NCI-H2227 (cell line): ENCODE measurements at regions not wholly inside any gene's neighbourhood (a gene's known extent, or its start where the extent isn't known, plus 50 kb on each side); places are given as distances from the start of the nearest gene placed in this dataset.
A peak's percentile ranks its signal among the peaks of the same experiment; 100 is the strongest.
"Not testable (repeated sequence)": the region's sequence is repeated elsewhere in the genome, so short reads cannot be mapped to it uniquely, and the experiment has no call there.

Experiments
- DNase-seq: peaks from one replicate; lab custom pipeline; 2025; ENCODE audit not compliant: unreplicated experiment; lab: John Stamatoyannopoulos, UW

DNA sequence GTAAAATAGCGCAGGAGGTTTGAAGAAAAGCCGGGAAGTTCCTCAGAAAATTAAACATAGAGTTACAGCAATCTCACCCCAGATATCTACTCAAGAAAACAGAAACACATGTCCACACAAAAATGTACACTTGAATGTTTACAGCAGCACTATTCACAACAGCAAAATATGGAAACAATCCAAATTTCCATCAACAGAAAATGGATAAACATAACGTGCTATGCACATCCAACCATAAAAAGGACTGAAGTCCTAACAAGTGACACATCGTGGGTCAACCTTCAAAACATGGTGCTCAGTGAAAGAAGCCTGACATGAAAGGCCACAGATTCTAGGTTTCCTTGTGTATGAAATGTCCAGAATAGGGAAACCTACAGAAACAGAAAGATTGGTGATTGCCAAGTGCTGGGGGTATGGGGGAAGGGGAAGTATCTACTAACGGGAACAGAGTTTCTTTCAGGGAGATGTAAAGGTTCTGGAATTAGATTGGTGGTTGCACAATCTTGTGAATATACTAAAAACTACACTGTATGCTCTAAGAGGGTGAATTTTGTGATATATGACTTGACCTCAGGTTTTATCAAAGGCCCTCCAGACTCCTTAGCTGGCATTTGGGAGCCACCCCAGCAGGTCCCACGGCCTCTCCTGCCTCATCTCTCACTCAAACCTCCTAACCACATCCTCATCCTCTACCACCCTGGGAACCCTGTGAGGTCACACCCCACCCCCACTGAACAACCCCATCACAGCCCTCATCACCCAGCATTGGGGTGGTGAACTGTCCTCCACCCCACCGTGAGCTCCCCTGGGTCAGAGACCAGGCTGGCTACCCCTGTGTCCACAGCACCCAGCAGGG lies 69.2 kb upstream of the PRR5 start:
- DNase-seq = no peak

- no peak for DNase-seq
These were observed 71.2 kb upstream of the PRR5 start for GRCh38 chr22:44630826-44631225.

- DNase-seq = no peak
These were observed 73.2 kb upstream of the PRR5 start for GRCh38 chr22:44628835-44629234.

- no peak for DNase-seq
These were observed 73.7 kb upstream of the PRR5 start for GRCh38 chr22:44628273-44628672.

- DNase-seq = no peak
These were observed 74.4 kb upstream of the PRR5 start for GRCh38 chr22:44627521-44628139.

- peak; percentile 71 for DNase-seq
These were observed 75.9 kb upstream of the PRR5 start for GRCh38 chr22:44625981-44626687.

GRCh38 chr22:44625421-44625760 lies 76.6 kb upstream of the PRR5 start:
- no peak for DNase-seq

GRCh38 chr22:44624689-44625420 lies 77.1 kb upstream of the PRR5 start:
- DNase-seq = no peak

DNA sequence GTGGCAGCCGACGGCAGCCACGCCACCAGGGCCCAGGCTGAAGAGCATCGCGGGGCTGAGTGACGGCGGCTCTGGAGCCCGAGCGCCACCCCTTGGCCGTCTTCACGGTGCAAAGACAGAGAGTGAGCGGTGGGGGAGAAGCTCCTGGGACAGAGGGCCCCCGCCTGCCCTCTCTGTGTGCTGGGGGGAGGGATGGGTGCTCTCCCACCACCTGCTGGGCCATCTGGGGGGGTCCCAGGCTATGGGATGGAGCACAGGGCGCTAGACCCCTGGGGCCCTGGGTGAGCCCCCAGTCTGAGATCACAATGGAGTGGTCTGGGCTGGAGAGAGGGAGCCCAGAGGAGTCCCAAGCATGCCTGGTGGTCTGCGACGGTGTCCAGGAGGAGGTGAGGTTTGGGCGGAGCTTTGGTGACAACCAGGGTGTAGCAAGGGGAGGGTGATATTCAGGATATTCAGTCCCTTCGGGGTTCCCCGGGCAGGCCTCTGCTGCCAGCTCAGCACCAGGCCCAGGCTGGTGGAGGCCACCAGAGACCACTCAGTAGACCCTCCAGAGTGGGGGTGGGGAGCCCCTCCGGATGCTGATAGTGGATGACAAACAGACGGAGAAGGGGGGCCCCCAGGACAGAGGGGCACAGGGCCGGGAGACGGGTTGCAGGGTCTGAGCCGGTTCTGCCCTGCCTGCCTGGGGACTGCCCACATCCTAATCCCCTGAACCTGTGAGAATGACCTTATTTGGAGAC lies 78.1 kb upstream of the PRR5 start:
- DNase-seq = no peak

GRCh38 chr22:44622679-44623078 lies 79.3 kb upstream of the PRR5 start:
- DNase-seq = no peak

DNA sequence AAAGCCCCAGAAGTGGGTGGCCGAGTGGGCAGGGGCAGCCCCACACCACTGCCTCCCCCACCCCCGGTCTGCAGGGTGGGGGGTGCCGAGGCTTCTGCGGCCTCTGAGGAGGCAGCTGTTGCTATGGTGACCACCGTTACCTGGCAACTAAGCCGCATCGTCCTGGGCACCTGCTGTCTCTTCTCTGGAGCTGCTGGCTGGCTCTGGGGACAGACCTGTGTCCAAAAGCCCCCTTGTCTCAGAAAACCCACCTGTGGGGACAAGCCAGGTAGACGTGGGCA lies 79.9 kb upstream of the PRR5 start:
- DNase-seq = peak; percentile 71

DNA sequence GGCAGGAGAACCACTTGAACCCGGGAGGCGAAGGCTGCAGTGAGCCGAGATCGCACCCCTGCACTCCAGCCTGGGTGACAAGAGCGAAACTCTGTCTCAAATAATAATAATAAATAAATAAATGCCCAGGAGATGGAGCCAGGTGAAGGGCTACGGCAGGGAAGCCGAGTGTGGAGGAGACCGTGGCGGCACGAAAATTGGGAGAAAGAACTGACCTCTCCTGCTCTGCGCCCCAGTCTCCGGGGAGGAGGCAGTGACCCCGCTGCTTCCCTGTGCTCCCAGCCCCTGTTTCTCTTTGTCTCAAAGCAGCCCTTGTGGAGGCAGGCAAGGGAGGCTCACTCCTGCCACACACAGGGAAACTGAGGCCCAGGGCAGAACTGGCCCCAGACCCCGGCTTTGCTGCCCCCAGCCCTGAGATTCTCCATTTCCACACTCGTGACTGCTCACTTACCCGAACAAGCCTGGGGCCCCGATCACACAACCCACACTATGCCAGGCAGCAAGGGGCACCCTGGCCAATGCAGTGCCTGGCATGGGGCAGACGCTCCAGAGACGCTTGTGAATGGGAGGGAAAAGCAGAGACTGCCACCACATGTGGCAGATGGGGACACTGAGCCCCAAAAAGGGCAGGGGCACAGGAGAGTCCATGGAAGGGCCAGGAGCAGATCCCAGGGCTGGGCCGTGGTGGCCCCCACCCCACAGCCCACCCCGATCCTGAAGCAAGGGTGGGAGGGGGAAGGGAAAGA lies 80.4 kb upstream of the PRR5 start:
- DNase-seq = no peak

DNA sequence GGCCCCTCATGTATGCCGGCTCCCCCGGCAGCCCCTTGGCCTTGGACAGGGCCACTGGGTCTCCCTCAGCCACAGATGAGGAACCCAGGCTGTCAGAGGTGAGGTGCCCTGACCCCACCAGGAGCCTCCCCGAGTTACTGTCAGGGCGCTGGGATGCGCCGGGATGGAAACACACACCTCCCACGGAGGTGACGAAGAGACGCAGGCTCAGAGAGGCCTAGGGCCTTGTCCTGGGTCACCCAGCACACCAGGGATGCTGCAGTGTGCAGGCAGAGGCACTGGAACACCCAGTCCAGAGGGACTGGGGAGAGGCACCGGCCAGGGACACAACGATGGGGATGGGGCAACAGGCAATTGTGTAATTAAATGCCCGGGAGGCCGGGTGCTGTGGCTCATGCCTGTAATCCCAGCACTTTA lies 81.2 kb upstream of the PRR5 start:
- DNase-seq = no peak

- peak; percentile 91 for DNase-seq
These were observed 81.7 kb upstream of the PRR5 start for GRCh38 chr22:44620129-44620840.

- DNase-seq = not testable (repeated sequence)
These were observed 82.4 kb upstream of the PRR5 start for GRCh38 chr22:44619560-44620128.

DNA sequence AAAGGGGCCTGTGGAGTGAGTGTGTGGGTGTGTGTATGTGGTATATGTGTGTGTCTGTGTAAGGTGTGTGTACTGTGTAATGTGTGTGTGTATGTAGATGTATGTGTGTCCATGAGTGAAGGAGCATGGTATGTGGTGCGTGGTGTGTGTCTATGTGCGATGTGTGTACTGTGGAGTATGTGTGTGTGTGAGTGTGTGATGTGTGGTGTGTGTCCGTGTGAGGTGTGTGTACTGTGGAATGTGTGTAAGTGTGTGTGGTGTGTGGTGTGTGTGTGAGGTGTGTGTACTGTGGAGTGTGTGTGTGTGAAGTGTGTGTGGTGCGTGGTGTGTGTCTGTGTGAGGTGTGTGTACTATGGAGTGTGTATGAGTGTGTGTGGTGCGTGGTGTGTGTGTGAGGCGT lies 83.1 kb upstream of the PRR5 start:
- not testable (repeated sequence) for DNase-seq

- DNase-seq = no peak
These were observed 83.6 kb upstream of the PRR5 start for GRCh38 chr22:44618400-44618799.

- no peak for DNase-seq
These were observed 84.2 kb upstream of the PRR5 start for GRCh38 chr22:44617828-44618227.
